ENCODE measurements at regions not wholly inside any gene's neighbourhood (a gene's known extent, or its start where the extent isn't known, plus 50 kb on each side); places are given as distances from the start of the nearest gene placed in this dataset.

DNA sequence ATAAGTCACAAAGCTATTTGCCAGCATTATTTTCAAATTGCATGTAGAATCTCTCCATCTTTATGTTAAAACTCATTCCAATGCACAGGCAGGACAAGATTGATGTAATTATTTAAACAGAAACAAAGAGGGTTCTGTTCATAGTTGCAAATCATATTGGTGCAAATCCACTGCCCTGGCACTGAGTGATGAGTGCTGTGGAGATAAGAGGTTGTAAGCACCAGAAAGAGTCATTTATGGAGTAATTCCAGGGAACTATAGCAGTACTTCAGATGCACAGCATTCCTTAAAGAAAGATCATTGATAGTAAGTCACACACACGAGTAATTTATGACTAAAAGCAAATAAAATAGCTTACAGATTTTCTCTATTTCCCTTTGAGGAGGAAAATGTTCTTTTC lies 337.7 kb upstream of the CTSO start:
- TF ChIP-seq, protein P1, sequence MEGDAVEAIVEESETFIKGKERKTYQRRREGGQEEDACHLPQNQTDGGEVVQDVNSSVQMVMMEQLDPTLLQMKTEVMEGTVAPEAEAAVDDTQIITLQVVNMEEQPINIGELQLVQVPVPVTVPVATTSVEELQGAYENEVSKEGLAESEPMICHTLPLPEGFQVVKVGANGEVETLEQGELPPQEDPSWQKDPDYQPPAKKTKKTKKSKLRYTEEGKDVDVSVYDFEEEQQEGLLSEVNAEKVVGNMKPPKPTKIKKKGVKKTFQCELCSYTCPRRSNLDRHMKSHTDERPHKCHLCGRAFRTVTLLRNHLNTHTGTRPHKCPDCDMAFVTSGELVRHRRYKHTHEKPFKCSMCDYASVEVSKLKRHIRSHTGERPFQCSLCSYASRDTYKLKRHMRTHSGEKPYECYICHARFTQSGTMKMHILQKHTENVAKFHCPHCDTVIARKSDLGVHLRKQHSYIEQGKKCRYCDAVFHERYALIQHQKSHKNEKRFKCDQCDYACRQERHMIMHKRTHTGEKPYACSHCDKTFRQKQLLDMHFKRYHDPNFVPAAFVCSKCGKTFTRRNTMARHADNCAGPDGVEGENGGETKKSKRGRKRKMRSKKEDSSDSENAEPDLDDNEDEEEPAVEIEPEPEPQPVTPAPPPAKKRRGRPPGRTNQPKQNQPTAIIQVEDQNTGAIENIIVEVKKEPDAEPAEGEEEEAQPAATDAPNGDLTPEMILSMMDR (IDR thresholded peaks at IDR 0.05 in 4 of 5, conservative IDR thresholded peaks at IDR 0.05 in 1 of 5), result no peak
- no peak for TF ChIP-seq POLR2A (IDR thresholded peaks at IDR 0.05)

All from gastrocnemius medialis (tissue), 4 donors.